GM13977 (cell line): ENCODE measurements at regions not wholly inside any gene's neighbourhood (a gene's known extent, or its start where the extent isn't known, plus 50 kb on each side); places are given as distances from the start of the nearest gene placed in this dataset.

Source experiments
- DNase-seq: peaks from one replicate; pipeline ENCODE4 v3.0.0; 2012; ENCODE audit warnings: low spot score
- in situ Hi-C: fragments of 300-500 bp; cut with MboI; formaldehyde crosslinking; loops from one replicate; pipeline ENCODE4 v1.12.0; 2022; ENCODE audit warnings: low sequenced_read_pairs, low pct_unique_long_range_greater_than_20kb, mixed read lengths, inconsistent platforms; ENCODE audit not compliant: unreplicated experiment
- TF ChIP-seq, protein P1 (sequence below): IDR thresholded peaks from 2 replicates; pipeline ENCODE4 v1.5.1; 2012; ENCODE audit warnings: mild to moderate bottlenecking, control low read depth; ENCODE audit not compliant: insufficient read depth; ENCODE audit errors: extremely low read depth, missing control alignments

DNA sequence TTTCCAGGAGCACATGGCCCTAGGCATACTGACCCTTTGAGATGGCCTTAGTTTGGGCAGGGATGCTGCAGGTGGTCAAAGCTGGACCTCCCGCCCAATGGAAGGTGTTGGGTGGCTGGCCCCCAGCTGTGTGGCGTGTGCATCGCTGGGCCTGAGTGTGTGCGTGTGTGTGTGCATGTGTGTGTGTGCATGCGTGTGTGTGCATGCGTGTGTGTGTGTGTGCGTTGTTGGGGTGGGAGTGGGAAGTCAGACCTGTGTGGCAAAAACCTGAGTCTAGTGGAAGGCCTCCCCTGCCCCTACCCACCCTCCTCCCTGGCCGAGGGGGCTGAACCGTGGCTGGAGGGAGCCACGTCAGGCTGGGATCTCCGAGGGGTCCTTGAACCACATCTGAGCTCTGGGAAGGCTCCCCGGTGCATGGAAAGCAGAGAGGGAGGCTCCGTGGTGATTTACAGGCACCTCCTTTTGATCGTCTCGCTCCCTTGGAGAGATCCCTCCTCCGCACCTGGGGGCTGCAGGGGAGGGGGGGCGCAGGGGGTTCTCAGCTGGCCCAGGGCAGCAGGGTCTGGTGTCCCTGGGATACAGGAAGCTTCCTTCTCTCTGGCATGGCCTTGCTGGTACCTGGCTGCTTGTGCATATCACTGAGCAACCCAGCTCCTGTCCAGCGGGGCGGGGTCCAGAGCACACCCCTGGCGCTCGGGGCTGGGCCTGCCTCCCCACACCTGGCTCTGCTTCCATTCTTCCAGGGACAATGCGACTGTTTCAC, 124.7 kb upstream of the WNT4 start:
- DNase-seq, result no peak
- in situ Hi-C loops, result no loop called here
- TF ChIP-seq, protein P1, sequence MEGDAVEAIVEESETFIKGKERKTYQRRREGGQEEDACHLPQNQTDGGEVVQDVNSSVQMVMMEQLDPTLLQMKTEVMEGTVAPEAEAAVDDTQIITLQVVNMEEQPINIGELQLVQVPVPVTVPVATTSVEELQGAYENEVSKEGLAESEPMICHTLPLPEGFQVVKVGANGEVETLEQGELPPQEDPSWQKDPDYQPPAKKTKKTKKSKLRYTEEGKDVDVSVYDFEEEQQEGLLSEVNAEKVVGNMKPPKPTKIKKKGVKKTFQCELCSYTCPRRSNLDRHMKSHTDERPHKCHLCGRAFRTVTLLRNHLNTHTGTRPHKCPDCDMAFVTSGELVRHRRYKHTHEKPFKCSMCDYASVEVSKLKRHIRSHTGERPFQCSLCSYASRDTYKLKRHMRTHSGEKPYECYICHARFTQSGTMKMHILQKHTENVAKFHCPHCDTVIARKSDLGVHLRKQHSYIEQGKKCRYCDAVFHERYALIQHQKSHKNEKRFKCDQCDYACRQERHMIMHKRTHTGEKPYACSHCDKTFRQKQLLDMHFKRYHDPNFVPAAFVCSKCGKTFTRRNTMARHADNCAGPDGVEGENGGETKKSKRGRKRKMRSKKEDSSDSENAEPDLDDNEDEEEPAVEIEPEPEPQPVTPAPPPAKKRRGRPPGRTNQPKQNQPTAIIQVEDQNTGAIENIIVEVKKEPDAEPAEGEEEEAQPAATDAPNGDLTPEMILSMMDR, result no peak

DNA sequence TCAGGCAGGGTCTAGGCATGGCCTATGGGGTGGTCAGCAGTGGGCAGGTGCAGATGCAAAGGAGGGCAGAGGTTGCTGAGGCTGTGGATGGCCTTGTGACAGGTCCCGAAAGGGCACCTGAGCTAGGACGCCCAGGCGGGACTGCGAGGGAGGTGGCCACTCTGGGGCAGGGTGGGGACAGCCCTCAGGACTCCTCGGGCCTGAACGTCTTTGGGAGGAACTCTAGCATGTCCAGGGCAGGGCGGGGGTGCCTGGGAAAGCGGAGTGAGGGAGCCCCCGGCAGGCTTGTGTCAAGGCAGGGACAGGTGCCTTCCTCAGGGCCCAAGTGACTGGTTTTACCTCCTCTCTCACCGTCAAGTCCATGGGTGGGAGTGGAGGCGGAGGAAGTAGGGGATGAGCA, 125.4 kb upstream of the WNT4 start:
- no peak for DNase-seq
- TF ChIP-seq, protein P1, result no peak
- in situ Hi-C loops, result no loop called here

DNA sequence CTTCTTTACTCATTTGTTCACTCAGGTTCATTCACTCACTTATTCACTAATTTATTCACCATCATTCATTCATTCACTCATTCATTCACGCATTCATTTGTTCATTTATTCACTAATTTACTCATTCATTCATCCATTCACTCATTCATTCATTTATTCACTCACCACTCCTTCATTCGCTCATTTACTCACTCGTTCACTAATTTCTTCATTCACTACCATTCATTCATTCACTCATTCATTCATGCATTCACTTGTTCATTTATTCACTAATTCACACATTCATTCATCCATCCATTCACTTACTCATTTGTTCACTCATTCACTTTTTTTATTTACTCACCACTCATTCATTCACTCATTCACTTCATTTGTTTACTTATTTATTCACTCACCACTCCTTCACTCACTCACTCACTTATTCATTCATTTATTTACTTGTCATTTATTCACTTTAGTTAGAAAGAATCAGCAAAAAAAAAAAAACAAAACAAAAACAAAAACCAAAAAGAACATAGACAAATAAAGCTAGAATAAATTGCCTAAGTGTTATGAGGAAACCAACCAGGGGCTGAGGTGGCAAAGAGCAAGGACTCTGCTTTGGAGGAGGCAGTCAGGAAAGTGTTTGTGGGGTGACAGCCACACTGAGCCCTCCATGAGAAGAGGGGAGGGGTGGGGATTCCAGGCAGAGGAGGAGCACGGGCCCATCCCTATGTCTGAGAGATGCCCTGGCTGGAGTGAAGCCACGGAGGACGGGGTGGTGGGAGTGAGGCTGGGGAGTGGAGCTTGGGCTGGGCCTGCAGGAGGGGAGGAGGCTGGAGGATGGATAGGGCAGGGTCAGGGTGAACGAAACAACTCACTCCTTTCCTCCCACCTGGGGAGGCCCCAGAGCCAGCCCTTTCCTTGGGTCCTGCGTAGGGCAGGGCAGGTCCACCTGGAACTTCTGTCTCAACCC, 129.2 kb upstream of the WNT4 start:
- no peak for DNase-seq
- in situ Hi-C loops, result no loop called here
- TF ChIP-seq, protein P1, result no peak

DNA sequence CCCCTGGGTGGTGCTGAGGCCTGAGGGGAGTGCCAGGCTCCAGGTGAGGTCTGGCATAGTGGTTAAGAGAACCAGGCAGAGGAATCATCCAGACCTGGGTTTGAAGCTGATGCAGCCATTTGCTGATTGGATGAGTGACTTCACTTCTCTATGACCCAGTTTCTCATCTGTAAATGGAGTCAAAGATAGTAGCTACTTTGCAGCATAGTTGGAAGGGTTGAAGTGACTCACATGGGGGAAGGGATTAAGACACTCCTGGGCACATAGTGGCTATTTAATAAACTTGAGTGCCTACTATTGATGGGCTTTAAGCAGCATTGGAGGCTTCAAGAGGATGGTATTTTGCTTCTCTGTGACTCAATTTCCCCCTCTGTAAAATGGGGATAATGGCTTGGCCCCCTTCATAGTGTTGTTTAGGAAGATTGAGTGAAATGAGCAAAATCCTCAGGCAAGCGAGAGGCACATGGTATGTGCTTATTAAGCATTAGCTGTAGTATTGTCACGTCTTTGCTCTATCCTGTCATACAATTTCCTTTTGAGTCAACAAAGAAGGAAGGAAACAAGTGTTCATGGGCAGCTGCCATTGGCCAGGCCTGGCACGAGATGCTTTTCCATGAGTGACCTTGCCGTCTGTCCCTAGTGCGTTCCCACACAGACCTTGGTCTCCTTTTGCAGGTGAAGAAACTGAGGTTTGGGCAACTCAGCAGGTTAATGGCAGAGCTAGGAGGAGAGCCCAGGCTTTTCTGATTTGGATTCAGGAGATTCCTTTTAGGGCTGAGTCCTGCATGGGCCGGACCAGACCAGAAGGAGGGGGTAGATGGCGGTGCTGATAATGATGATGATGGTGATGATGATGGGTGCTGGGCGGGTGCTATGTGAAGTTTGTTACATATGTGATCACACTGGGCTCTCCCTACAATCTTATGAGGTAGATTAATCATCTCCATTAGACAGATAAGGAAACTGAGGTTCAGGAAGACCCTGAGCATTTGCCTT, 131.1 kb upstream of the WNT4 start:
- no peak for DNase-seq
- in situ Hi-C loops, result no loop called here
- TF ChIP-seq, protein P1, result no peak

DNA sequence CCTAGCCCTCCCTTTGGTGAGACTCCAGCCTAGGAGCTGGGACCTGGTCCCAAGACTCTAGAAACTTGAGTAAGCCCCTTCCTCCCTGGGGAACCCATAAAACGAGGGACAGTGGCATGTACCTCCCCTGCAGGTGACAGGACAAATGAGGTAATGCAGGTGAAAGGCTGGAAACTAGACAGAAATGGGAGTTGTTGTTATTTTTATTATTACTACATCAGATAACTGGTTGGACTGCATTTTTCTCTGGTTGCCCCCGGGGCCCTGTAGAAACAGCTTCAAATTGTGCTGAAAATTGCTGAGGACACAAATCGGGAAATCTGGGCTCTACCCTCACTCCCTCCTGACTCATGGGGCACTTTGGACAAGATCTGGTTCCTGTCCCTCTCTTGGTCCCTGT, 132.3 kb upstream of the WNT4 start:
- TF ChIP-seq, protein P1, result no peak

More for the DNA sequence above, 132.3 kb upstream of the WNT4 start:
- in situ Hi-C loops, result no loop called here
- no peak for DNase-seq
